ENCODE measurements at regions not wholly inside any gene's neighbourhood (a gene's known extent, or its start where the extent isn't known, plus 50 kb on each side); places are given as distances from the start of the nearest gene placed in this dataset.

DNA sequence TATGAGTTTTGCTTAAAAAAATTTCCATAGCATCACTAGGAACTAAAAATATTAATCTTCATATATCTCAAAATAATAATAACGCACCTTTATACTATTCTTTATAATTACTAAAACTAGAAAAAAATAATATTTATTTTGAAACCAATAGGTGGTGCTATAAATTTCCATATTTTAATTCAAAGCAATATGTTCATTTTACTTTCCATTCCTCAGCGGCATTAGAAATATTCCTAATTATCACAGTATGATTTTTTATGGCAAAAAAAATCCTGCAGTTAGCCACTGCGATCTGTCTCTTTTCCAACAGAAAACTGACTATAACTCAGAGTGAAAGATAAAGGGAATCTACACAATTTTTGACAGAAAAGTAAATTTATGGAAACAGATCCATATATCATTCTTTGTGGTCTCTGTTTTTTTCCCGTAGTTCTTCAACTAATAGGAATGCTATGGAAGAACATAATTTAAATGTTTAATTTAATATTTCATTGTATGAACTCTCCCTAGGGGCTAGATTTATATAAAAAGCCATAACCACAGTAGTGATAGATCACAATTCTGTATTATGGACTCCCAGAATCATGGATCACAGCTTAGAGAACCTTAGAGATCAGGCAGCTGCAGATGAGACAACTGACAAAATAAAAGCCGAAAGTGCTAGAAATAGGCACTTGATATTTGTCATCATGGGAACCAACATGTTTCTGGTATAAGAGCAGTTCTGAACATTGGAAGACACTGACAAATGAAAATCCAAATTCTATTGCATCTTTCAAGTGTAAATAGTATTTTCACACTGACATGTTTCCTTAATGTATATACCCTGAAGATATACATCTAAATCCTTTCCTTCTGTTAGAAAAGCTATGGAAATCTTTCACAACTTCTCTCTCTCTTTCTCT lies 167.7 kb upstream of the MPDZ start:
- TF ChIP-seq, protein P1, sequence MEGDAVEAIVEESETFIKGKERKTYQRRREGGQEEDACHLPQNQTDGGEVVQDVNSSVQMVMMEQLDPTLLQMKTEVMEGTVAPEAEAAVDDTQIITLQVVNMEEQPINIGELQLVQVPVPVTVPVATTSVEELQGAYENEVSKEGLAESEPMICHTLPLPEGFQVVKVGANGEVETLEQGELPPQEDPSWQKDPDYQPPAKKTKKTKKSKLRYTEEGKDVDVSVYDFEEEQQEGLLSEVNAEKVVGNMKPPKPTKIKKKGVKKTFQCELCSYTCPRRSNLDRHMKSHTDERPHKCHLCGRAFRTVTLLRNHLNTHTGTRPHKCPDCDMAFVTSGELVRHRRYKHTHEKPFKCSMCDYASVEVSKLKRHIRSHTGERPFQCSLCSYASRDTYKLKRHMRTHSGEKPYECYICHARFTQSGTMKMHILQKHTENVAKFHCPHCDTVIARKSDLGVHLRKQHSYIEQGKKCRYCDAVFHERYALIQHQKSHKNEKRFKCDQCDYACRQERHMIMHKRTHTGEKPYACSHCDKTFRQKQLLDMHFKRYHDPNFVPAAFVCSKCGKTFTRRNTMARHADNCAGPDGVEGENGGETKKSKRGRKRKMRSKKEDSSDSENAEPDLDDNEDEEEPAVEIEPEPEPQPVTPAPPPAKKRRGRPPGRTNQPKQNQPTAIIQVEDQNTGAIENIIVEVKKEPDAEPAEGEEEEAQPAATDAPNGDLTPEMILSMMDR (IDR thresholded peaks at IDR 0.05) = peak in 2 of 3 donors; percentile 15 to 36
- TF ChIP-seq EP300 (IDR thresholded peaks at IDR 0.05) (no peak), POLR2A (IDR thresholded peaks at IDR 0.05) (no peak)
